ENCODE measurements at regions not wholly inside any gene's neighbourhood (a gene's known extent, or its start where the extent isn't known, plus 50 kb on each side); places are given as distances from the start of the nearest gene placed in this dataset.
"Not testable (repeated sequence)": the region's sequence is repeated elsewhere in the genome, so short reads cannot be mapped to it uniquely, and the experiment has no call there.

DNA sequence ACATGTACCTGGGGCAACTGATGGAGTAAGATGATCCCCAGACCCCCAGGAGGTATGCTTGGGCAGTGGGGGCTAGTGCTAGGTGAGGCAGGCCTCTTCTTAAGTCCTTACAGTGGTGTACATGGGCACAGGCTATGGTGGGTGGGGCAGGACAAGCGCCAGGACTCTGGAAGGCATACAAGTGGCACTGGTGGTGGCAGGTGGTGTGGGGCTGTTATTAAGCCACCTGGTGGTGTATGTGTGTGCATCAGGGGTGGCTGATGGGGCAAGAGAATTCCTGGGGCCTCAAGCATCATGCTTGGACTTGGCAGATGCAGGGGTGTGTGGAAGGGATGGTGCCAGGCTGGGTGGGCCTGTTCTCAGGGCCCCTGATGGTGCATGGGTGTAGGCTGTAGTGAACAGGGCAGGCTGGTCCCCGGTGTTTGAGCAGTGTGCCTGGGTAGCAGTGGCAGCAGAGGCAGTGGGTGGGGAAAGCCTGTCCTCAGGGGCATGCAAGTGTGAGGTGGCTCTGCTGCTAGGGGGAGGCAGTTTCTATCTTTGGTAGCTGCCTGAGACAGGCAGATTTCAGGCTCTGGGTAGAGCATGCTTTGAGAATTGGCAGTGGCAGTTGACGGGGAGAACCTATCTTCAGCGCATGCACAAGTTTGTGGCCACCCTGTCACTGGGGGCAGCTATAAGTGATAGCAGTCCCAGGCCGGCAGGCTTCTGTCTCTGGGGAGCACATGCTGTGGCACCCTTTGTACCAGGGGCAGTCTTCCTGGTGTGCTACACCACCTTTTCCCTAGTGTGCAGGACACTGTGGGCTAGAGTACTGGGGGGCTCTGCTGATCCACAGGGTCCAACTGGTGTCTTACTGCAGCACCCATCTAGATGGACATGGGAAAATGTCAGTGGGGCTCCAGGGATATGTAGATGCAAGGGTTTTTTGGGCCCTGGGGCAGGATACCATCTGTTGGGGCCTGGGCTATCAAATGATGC, 52.6 kb upstream of the ABCD2 start:
- peaks cover 13 to 15% of the 10 kb centered on the region in 2 experiments for H3K9me3 ChIP-seq (ENCODE audit: control insufficient read depth in 2 of 2, low read length in 2 of 2)
- no peak overlapping the region for H3K27ac ChIP-seq (ENCODE audit: insufficient read depth, low read length, poor library complexity, severe bottlenecking)
- Mint-ChIP-seq H3K9me3 (peaks cover 2 to 55% (median 27%) of the 10 kb centered on the region in 7 donors), H3K36me3 (peaks cover 29% of the 10 kb centered on the region), H3K4me1 (peaks cover 23 to 67% (median 39%) of the 10 kb centered on the region in 4 donors), H3K27ac (peak overlapping the region in 2 of 3 donors; percentile 38 to 64), H3K4me3 (peak overlapping the region in 1 of 4 donors; percentile 61), H3K27me3 (no peaks in the 10 kb centered on the region)
- H3K36me3 ChIP-seq (ENCODE audit: control insufficient read depth, insufficient read depth, low read length), result no peaks in the 10 kb centered on the region
- ATAC-seq (ENCODE audit: low read depth in 2 of 2) (no peak), DNase-seq (no peak)
- no peak overlapping the region for H3K4me3 ChIP-seq (ENCODE audit: low read depth, low read length)
- H3K4me1 ChIP-seq (ENCODE audit: control insufficient read depth, insufficient read depth, low read length, poor library complexity, severe bottlenecking), result peaks cover 34% of the 10 kb centered on the region
- no peaks in the 10 kb centered on the region for H3K27me3 ChIP-seq (ENCODE audit: control insufficient read depth, insufficient read depth, low read length)

GRCh38 chr12:39669539-39669938, 49.9 kb upstream of the ABCD2 start:
- H3K4me1 Mint-ChIP-seq, result peaks cover 17 to 56% (median 35%) of the 10 kb centered on the region in 4 donors

More at GRCh38 chr12:39669539-39669938, 49.9 kb upstream of the ABCD2 start:
- DNase-seq, result peak in 2 of 3 donors; percentile 58 to 86
- not testable (repeated sequence) for H3K4me3 ChIP-seq (ENCODE audit: low read depth, low read length); H3K27me3 ChIP-seq (ENCODE audit: control insufficient read depth, insufficient read depth, low read length); H3K27me3 Mint-ChIP-seq; H3K36me3 ChIP-seq (ENCODE audit: control insufficient read depth, insufficient read depth, low read length)
- H3K4me1 ChIP-seq (ENCODE audit: control insufficient read depth, insufficient read depth, low read length, poor library complexity, severe bottlenecking), result peaks cover 34% of the 10 kb centered on the region
- ATAC-seq (ENCODE audit: low read depth in 2 of 2), result peak; percentile 53 to 65
- peak overlapping the region; percentile 23 for H3K27ac ChIP-seq (ENCODE audit: insufficient read depth, low read length, poor library complexity, severe bottlenecking)
- H3K9me3 ChIP-seq (ENCODE audit: control insufficient read depth in 2 of 2, low read length in 2 of 2), result peaks cover 13 to 15% of the 10 kb centered on the region in 2 experiments
- H3K36me3 Mint-ChIP-seq, result peaks cover 29% of the 10 kb centered on the region
- peak overlapping the region; percentile 52 to 93 (median 90) for H3K27ac Mint-ChIP-seq
- H3K9me3 Mint-ChIP-seq, result peaks cover 2 to 56% (median 28%) of the 10 kb centered on the region in 7 donors
- peak overlapping the region in 3 of 4 donors; percentile 31 to 62 (median 38) for H3K4me3 Mint-ChIP-seq
